ENCODE measurements at regions not wholly inside any gene's neighbourhood (a gene's known extent, or its start where the extent isn't known, plus 50 kb on each side); places are given as distances from the start of the nearest gene placed in this dataset.
A peak's percentile ranks its signal among the peaks of the same experiment; 100 is the strongest.

- Histone ChIP-seq H3K4me3 (no peak overlapping the region), H3K27ac (peak overlapping the region in 1 of 2 donors; percentile 24)
- TF ChIP-seq CTCF (IDR thresholded peaks at IDR 0.05), result no peak
- no peak for DNase-seq (ENCODE audit: low spot score)
Observed at GRCh38 chr6:150668900-150669302, 69.2 kb downstream of the PLEKHG1 start.

- TF ChIP-seq CTCF (IDR thresholded peaks at IDR 0.05), result no peak
- no peak overlapping the region for H3K4me3 ChIP-seq
- no peak for DNase-seq (ENCODE audit: low spot score)
- no peak overlapping the region for H3K27ac ChIP-seq
Observed at GRCh38 chr6:150670311-150670710, 70.6 kb downstream of the PLEKHG1 start.

- Histone ChIP-seq H3K4me3 (no peak overlapping the region), H3K27ac (no peak overlapping the region)
- no peak for DNase-seq (ENCODE audit: low spot score)
- TF ChIP-seq CTCF (IDR thresholded peaks at IDR 0.05), result no peak
Observed at GRCh38 chr6:150672800-150673199, 73.1 kb downstream of the PLEKHG1 start.

GRCh38 chr6:150673720-150674346 lies 74.1 kb downstream of the PLEKHG1 start:
- Histone ChIP-seq H3K4me3 (no peak overlapping the region), H3K27ac (no peak overlapping the region)
- TF ChIP-seq CTCF (IDR thresholded peaks at IDR 0.05), result no peak
- no peak for DNase-seq (ENCODE audit: low spot score)

- DNase-seq (ENCODE audit: low spot score), result no peak
- no peak overlapping the region for H3K27ac ChIP-seq
- no peak overlapping the region for H3K4me3 ChIP-seq
- TF ChIP-seq CTCF (IDR thresholded peaks at IDR 0.05), result no peak
Observed at GRCh38 chr6:150676344-150676743, 76.7 kb downstream of the PLEKHG1 start.

- H3K27ac ChIP-seq, result no peak overlapping the region
- no peak overlapping the region for H3K4me3 ChIP-seq
- no peak for DNase-seq (ENCODE audit: low spot score)
- no peak for TF ChIP-seq CTCF (IDR thresholded peaks at IDR 0.05)
Observed at GRCh38 chr6:150676772-150677171, 77.1 kb downstream of the PLEKHG1 start.

- no peak for TF ChIP-seq CTCF (IDR thresholded peaks at IDR 0.05)
- Histone ChIP-seq H3K4me3 (no peak overlapping the region), H3K27ac (no peak overlapping the region)
- no peak for DNase-seq (ENCODE audit: low spot score)
Observed at GRCh38 chr6:150680510-150680909, 80.8 kb downstream of the PLEKHG1 start.
